GM23338 (cell line): ENCODE measurements at regions not wholly inside any gene's neighbourhood (a gene's known extent, or its start where the extent isn't known, plus 50 kb on each side); places are given as distances from the start of the nearest gene placed in this dataset.

Source experiments
- ATAC-seq: fragments of 200-7000 bp; cut with Tn5 transposase; 3 replicates; pipeline ENCODE4 v1.9.1; 2020
- DNase-seq: peaks from one replicate; pipeline ENCODE4 v3.0.0-alpha.2; 2015; ENCODE audit warnings: low spot score
- H2AFZ ChIP-seq: fragments of 200-600 bp; sonication (generic); 2 replicates; pipeline ENCODE4 v1.8.0; 2016; ENCODE audit warnings: antibody characterized with exemption, mild to moderate bottlenecking, moderate library complexity
- H3F3A ChIP-seq: fragments of 200-600 bp; sonication (generic); replicated peaks from 2 replicates; pipeline ENCODE4 v1.8.0; 2017; ENCODE audit warnings: antibody characterized with exemption, mixed run types, low read depth
- H3K27ac ChIP-seq: fragments of 200-600 bp; sonication (generic); 2 replicates; pipeline ENCODE4 v1.6.1; 2016; ENCODE audit warnings: low read depth
- H3K27me3 ChIP-seq: fragments of 200-600 bp; sonication (generic); 2 replicates; pipeline ENCODE4 v1.8.0; 2016; ENCODE audit warnings: mild to moderate bottlenecking, mixed run types, moderate library complexity; ENCODE audit not compliant: insufficient read depth
- H3K36me3 ChIP-seq: fragments of 200-600 bp; sonication (generic); 2 replicates; pipeline ENCODE4 v1.8.0; 2016; ENCODE audit warnings: mild to moderate bottlenecking; ENCODE audit not compliant: insufficient read depth
- H3K4me1 ChIP-seq: fragments of 200-600 bp; sonication (generic); 2 replicates; pipeline ENCODE4 v1.8.0; 2016; ENCODE audit warnings: mild to moderate bottlenecking, moderate library complexity; ENCODE audit not compliant: insufficient read depth
- H3K4me2 ChIP-seq: fragments of 200-600 bp; sonication (generic); 2 replicates; pipeline ENCODE4 v1.7.1; 2017; ENCODE audit warnings: mixed run types
- H3K4me3 ChIP-seq: fragments of 200-600 bp; sonication (generic); 2 replicates; pipeline ENCODE4 v1.6.1; 2016; ENCODE audit warnings: mixed run types
- H3K79me2 ChIP-seq: fragments of 200-600 bp; sonication (generic); replicated peaks from 2 replicates; pipeline ENCODE4 v1.8.0; 2017; ENCODE audit warnings: mild to moderate bottlenecking; ENCODE audit not compliant: insufficient read depth
- H3K9me2 ChIP-seq: fragments of 200-600 bp; sonication (generic); 2 replicates; pipeline ENCODE4 v1.8.0; 2017; ENCODE audit not compliant: insufficient read depth
- H4K20me1 ChIP-seq: fragments of 200-600 bp; sonication (generic); replicated peaks from 2 replicates; pipeline ENCODE4 v1.8.0; 2017; ENCODE audit warnings: mild to moderate bottlenecking; ENCODE audit not compliant: insufficient read depth
- H3K27ac Mint-ChIP-seq: 2 replicates; pipeline ENCODE4 v1.8.0; 2020; ENCODE audit warnings: inconsistent platforms, mild to moderate bottlenecking, moderate library complexity, mixed read lengths
- H3K27me3 Mint-ChIP-seq: 3 replicates; pipeline ENCODE4 v1.8.0; 2022; ENCODE audit warnings: low read depth, mild to moderate bottlenecking, moderate library complexity, mixed read lengths, inconsistent platforms; ENCODE audit not compliant: insufficient read depth, poor library complexity
- H3K36me3 Mint-ChIP-seq: 3 replicates; pipeline ENCODE4 v1.8.0; 2021; ENCODE audit warnings: low read depth, mild to moderate bottlenecking, inconsistent platforms, moderate library complexity, mixed read lengths
- H3K4me1 Mint-ChIP-seq: 3 replicates; pipeline ENCODE4 v1.8.0; 2020; ENCODE audit warnings: mild to moderate bottlenecking, inconsistent platforms, mixed read lengths
- H3K4me3 Mint-ChIP-seq: 3 replicates; pipeline ENCODE4 v1.8.0; 2021; ENCODE audit warnings: moderate library complexity, mild to moderate bottlenecking, inconsistent platforms, mixed read lengths
- H3K9me3 Mint-ChIP-seq: 3 replicates; pipeline ENCODE4 v1.8.0; 2020; ENCODE audit warnings: moderate library complexity, mild to moderate bottlenecking, inconsistent platforms, mixed read lengths
- CTCF ChIP-seq, 2 experiments: fragments of 200-600 bp in 1 of 2; sonication (generic) in 1 of 2; conservative IDR thresholded peaks; 2 replicates each; pipeline versions ENCODE4 v1.5.1 to v1.6.1; 2016 to 2017; ENCODE audit warnings: antibody characterized with exemption in 2 of 2, low read depth in 2 of 2, mild to moderate bottlenecking in 2 of 2, moderate library complexity in 1 of 2
- ETS1 ChIP-seq: IDR thresholded peaks from 2 replicates; pipeline ENCODE4 v1.6.1; 2016; ENCODE audit warnings: antibody characterized with exemption
- EZH2 ChIP-seq: fragments of 200-600 bp; sonication (generic); IDR thresholded peaks from one replicate; pipeline ENCODE4 v1.8.0; 2017; ENCODE audit warnings: antibody characterized with exemption, mild to moderate bottlenecking, low read depth; ENCODE audit not compliant: unreplicated experiment
- JUNB ChIP-seq: IDR thresholded peaks from one replicate; pipeline ENCODE4 v1.6.1; 2016; ENCODE audit warnings: antibody characterized with exemption; ENCODE audit not compliant: unreplicated experiment
- NANOG ChIP-seq: IDR thresholded peaks from 2 replicates; pipeline ENCODE4 v1.6.1; 2016; ENCODE audit warnings: antibody characterized with exemption, borderline replicate concordance
- ZNF114 ChIP-seq: fragments of 250-450 bp; sonication (Bioruptor Pico); IDR thresholded peaks from 2 replicates; pipeline ENCODE4 v1.5.0; 2020; ENCODE audit warnings: mild to moderate bottlenecking, moderate library complexity
- ZNF331 ChIP-seq: fragments of 250-450 bp; sonication (Bioruptor Pico); IDR thresholded peaks from 2 replicates; pipeline ENCODE4 v1.5.0; 2020; ENCODE audit warnings: low read depth, mild to moderate bottlenecking, moderate library complexity
- ZNF462 ChIP-seq: fragments of 250-450 bp; sonication (Bioruptor Pico); IDR thresholded peaks from 2 replicates; pipeline ENCODE4 v1.5.0; 2020; ENCODE audit warnings: mild to moderate bottlenecking, moderate library complexity

GRCh38 chr2:220503431-220503830 lies 876.0 kb downstream of the SLC4A3 start (continued):
- TF ChIP-seq EZH2, result no peak
- no peak for TF ChIP-seq ETS1
- TF ChIP-seq JUNB, result no peak
- TF ChIP-seq CTCF (conservative IDR thresholded peaks at IDR 0.05; ENCODE audit: low read depth in 2 of 2), result no peak

GRCh38 chr2:220504938-220505503 lies 877.6 kb downstream of the SLC4A3 start:
- peak overlapping the region; percentile 57 for H3K27ac Mint-ChIP-seq
- Histone ChIP-seq H3K4me1 (peaks cover 35% of the 10 kb centered on the region), H3K4me2 (peak overlapping the region; percentile 24; the same call in 1 of the 2 replicates), H3F3A (no peaks in the 10 kb centered on the region), H2AFZ (no peak overlapping the region), H3K27ac (peak overlapping the region; percentile 90), H3K79me2 (no peaks in the 10 kb centered on the region), H3K9me2 (peaks cover 24% of the 10 kb centered on the region), H3K4me3 (no peak overlapping the region), H3K27me3 (no peaks in the 10 kb centered on the region), H4K20me1 (no peaks in the 10 kb centered on the region), H3K36me3 (no peaks in the 10 kb centered on the region; the same call in 1 of the 2 replicates)
- peaks cover 19% of the 10 kb centered on the region for H3K36me3 Mint-ChIP-seq
- ATAC-seq, result peak; percentile 97
- H3K9me3 Mint-ChIP-seq, result peaks cover 11% of the 10 kb centered on the region
- DNase-seq, result peak; percentile 48
- peaks cover 4% of the 10 kb centered on the region for H3K27me3 Mint-ChIP-seq
- H3K4me3 Mint-ChIP-seq, result no peak overlapping the region
- H3K4me1 Mint-ChIP-seq, result peaks cover 51% of the 10 kb centered on the region
- TF ChIP-seq JUNB (no peak), ZNF114 (no peak), CTCF (conservative IDR thresholded peaks at IDR 0.05; ENCODE audit: low read depth in 2 of 2) (no peak), ETS1 (no peak), ZNF331 (CRISPR knock-in tag) (0 out of 2 replicates have a peak, but pooled peaks have one; percentile 11), NANOG (peak; percentile 89; the same call in 1 of the 2 replicates), ZNF462 (CRISPR knock-in tag) (peak; percentile 94)
